ENCODE measurements at regions not wholly inside any gene's neighbourhood (a gene's known extent, or its start where the extent isn't known, plus 50 kb on each side); places are given as distances from the start of the nearest gene placed in this dataset.

- FAIRE-seq, result no peak
- TF ChIP-seq PHB (CRISPR knock-in tag; IDR thresholded peaks at IDR 0.05) (no peak), ETV1 (tag; conservative IDR thresholded peaks at IDR 0.05; ENCODE audit: low read depth) (no peak), ZNF124 (CRISPR knock-in tag; IDR thresholded peaks at IDR 0.05) (no peak), RAD21 (CRISPR knock-in tag; conservative IDR thresholded peaks at IDR 0.05 in 1 of 2, IDR thresholded peaks at IDR 0.05 in 1 of 2) (no peak), ZNF318 (IDR thresholded peaks at IDR 0.05; ENCODE audit: borderline replicate concordance in 1 of 2, low read depth in 1 of 2) (no peak), ZBTB12 (CRISPR knock-in tag; IDR thresholded peaks at IDR 0.05) (no peak), YBX1 (IDR thresholded peaks at IDR 0.05) (no peak), MCM3 (IDR thresholded peaks at IDR 0.05) (no peak), E2F5 (CRISPR knock-in tag; IDR thresholded peaks at IDR 0.05) (no peak)
Observed at GRCh38 chr7:91353848-91354247, 89.6 kb downstream of the FZD1 start.

More at GRCh38 chr7:91353848-91354247, 89.6 kb downstream of the FZD1 start:
- in situ Hi-C loops (cut with MboI) (no loop called here), intact Hi-C loops (cut with micrococcal nuclease) (no loop called here)
- H3K9me3 ChIP-seq (replicated peaks; ENCODE audit: control insufficient read depth, insufficient read depth, low read depth, low read length), result no peaks in the 10 kb centered on the region
- H3K79me2 ChIP-seq (ENCODE audit: control insufficient read depth, insufficient read depth, low read length), result no peaks in the 10 kb centered on the region
- H3K27ac ChIP-seq (ENCODE audit: extremely low read depth, low read depth, low read length), result no peak overlapping the region
- H3K9ac ChIP-seq (ENCODE audit: insufficient read depth in 1 of 2, low read depth in 2 of 2, low read length in 2 of 2), result no peak overlapping the region
- no peaks in the 10 kb centered on the region; a peak in 1 of 5 replicates for H3K27me3 ChIP-seq (ENCODE audit: control insufficient read depth in 2 of 2, insufficient read depth in 2 of 2, low read length in 2 of 2)
- ATAC-seq, result no peak
- POLR2A ChIA-PET, result no interaction called here
- H3K9me1 ChIP-seq (ENCODE audit: control insufficient read depth, insufficient read depth, low read length), result no peaks in the 10 kb centered on the region
- no peak overlapping the region for H2AFZ ChIP-seq (ENCODE audit: low read depth, low read length)
- BruUV-seq (replicated peaks), result no TSS peak
- no peak for DNase-seq (ENCODE audit: extremely low read depth in 1 of 4, low spot score in 3 of 4)
- H3K36me3 ChIP-seq (ENCODE audit: control insufficient read depth, insufficient read depth, low read length), result no peaks in the 10 kb centered on the region
- CTCF ChIA-PET (ENCODE audit: low intra/inter-chr PET ratio), result no interaction called here
- no peaks in the 10 kb centered on the region for H4K20me1 ChIP-seq (replicated peaks; ENCODE audit: control insufficient read depth, insufficient read depth, low read length)
- 2% methylated on average over 2 of the region's 2 CpGs for WGBS (ENCODE audit: insufficient coverage, low coverage, missing lambda C conversion rate)
- no peak overlapping the region for H3K4me2 ChIP-seq (ENCODE audit: insufficient read depth, low read length)
- no peaks in the 10 kb centered on the region for H3K4me1 ChIP-seq (replicated peaks in 1 of 2; ENCODE audit: control insufficient read depth in 2 of 2, insufficient read depth in 2 of 2, low read length in 2 of 2)
- H3K4me3 ChIP-seq, result no peak overlapping the region
